ENCODE measurements at regions not wholly inside any gene's neighbourhood (a gene's known extent, or its start where the extent isn't known, plus 50 kb on each side); places are given as distances from the start of the nearest gene placed in this dataset.

DNA sequence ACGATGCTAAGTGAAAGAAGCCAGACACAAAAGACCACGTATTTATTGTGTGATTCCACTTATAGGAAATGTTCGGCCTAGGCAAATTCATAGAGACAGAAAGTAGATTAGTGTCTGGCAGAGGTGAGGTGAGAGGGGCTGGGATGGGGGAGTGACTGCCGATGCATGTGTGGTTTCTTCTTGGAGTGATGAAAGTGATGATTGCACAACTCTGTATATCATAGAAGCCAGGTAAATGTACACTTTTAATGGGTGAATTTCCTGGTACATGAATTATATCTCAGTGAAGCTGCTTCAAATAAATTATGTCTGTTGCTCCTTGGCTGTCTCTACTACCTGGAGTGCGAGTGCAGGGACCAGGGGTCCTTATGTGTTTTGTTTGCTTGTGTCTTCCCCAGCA lies 76.2 kb upstream of the PTCH1 start:
- Histone ChIP-seq H3K36me3 (ENCODE audit: control insufficient read depth in 2 of 2, insufficient read depth in 1 of 2, low read length in 2 of 2) (no peaks in the 10 kb centered on the region), H3K4me1 (ENCODE audit: control insufficient read depth, insufficient read depth, low read length) (no peaks in the 10 kb centered on the region), H3K4me3 (ENCODE audit: low read depth, low read length) (no peak overlapping the region), H3K9me3 (ENCODE audit: control insufficient read depth, insufficient read depth, low read depth, low read length) (no peaks in the 10 kb centered on the region), H3K27ac (ENCODE audit: extremely low read depth, low read depth, low read length) (no peak overlapping the region)
- POLR2A ChIA-PET: no interaction called here
- TF ChIP-seq ZNF138 (tag by site-specific recombination; IDR thresholded peaks at IDR 0.05; ENCODE audit: borderline replicate concordance): no peak
- TF ChIP-seq ZNF580 (tag by site-specific recombination; IDR thresholded peaks at IDR 0.05): no peak
- no peak for TF ChIP-seq PRDM2 (tag by site-specific recombination; IDR thresholded peaks at IDR 0.05; ENCODE audit: borderline replicate concordance)
- no peak for TF ChIP-seq ZNF202 (tag by site-specific recombination; IDR thresholded peaks at IDR 0.05; ENCODE audit: borderline replicate concordance)
- TF ChIP-seq, protein P1, sequence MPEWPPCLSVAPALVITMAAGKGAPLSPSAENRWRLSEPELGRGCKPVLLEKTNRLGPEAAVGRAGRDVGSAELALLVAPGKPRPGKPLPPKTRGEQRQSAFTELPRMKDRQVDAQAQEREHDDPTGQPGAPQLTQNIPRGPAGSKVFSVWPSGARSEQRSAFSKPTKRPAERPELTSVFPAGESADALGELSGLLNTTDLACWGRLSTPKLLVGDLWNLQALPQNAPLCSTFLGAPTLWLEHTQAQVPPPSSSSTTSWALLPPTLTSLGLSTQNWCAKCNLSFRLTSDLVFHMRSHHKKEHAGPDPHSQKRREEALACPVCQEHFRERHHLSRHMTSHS (tag by site-specific recombination; IDR thresholded peaks at IDR 0.05): no peak
- no peak for TF ChIP-seq ZNF658 (tag by site-specific recombination; IDR thresholded peaks at IDR 0.05)
- TF ChIP-seq, protein P2, sequence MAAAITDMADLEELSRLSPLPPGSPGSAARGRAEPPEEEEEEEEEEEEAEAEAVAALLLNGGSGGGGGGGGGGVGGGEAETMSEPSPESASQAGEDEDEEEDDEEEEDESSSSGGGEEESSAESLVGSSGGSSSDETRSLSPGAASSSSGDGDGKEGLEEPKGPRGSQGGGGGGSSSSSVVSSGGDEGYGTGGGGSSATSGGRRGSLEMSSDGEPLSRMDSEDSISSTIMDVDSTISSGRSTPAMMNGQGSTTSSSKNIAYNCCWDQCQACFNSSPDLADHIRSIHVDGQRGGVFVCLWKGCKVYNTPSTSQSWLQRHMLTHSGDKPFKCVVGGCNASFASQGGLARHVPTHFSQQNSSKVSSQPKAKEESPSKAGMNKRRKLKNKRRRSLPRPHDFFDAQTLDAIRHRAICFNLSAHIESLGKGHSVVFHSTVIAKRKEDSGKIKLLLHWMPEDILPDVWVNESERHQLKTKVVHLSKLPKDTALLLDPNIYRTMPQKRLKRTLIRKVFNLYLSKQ (tag by site-specific recombination; IDR thresholded peaks at IDR 0.05; ENCODE audit: borderline replicate concordance): no peak
- TF ChIP-seq ZNF561 (tag by site-specific recombination; IDR thresholded peaks at IDR 0.05; ENCODE audit: borderline replicate concordance): no peak
- TF ChIP-seq ZNF404 (tag by site-specific recombination; IDR thresholded peaks at IDR 0.05): no peak
- no peak for TF ChIP-seq HIC1 (tag by site-specific recombination; IDR thresholded peaks at IDR 0.05)
- TF ChIP-seq ZNF791 (tag by site-specific recombination; IDR thresholded peaks at IDR 0.05): no peak
- TF ChIP-seq SETDB1 (IDR thresholded peaks at IDR 0.05; ENCODE audit: insufficient read length, low read length): no peak
- TF ChIP-seq ZNF133 (tag by site-specific recombination; IDR thresholded peaks at IDR 0.05): no peak
- TF ChIP-seq ZXDB (tag by site-specific recombination; IDR thresholded peaks at IDR 0.05): no peak
- TF ChIP-seq ZNF639 (tag by site-specific recombination; IDR thresholded peaks at IDR 0.05): no peak
- no peak for TF ChIP-seq ZNF48 (tag by site-specific recombination; IDR thresholded peaks at IDR 0.05)
- no peak for TF ChIP-seq ZNF362 (tag by site-specific recombination; IDR thresholded peaks at IDR 0.05)
- no peak for TF ChIP-seq ZNF549 (tag by site-specific recombination; IDR thresholded peaks at IDR 0.05)
- no peak for TF ChIP-seq MEIS1 (CRISPR knock-in tag; IDR thresholded peaks at IDR 0.05; ENCODE audit: borderline replicate concordance)
- CTCF ChIA-PET: no interaction called here
